Natural killer cell (primary cell): ENCODE measurements at regions not wholly inside any gene's neighbourhood (a gene's known extent, or its start where the extent isn't known, plus 50 kb on each side); places are given as distances from the start of the nearest gene placed in this dataset.

Source experiments
- ATAC-seq, 3 donors: fragments of 150-1000 bp in 2 of 3; fragments of 200-7000 bp in 1 of 3; cut with Tn5 transposase; 1 replicate in 1 of 3; 2 replicates in 2 of 3; pipeline ENCODE4 v1.10.0; 2021; ENCODE audit warnings: mild to moderate bottlenecking in 2 of 3, moderate library complexity in 2 of 3
- DNase-seq, 2 donors: peaks; one replicate each; pipeline versions ENCODE4 v3.0.0 to v3.0.0-alpha.2; 2013 to 2021; ENCODE audit warnings: mixed read lengths in 1 of 2
- H3K27ac ChIP-seq: one replicate; pipeline ENCODE4 v1.5.1; 2013; ENCODE audit warnings: mild to moderate bottlenecking, low read length
- H3K27me3 ChIP-seq: one replicate; pipeline ENCODE4 v1.6.1; 2013; ENCODE audit warnings: low read length; ENCODE audit not compliant: control insufficient read depth, insufficient read depth
- H3K36me3 ChIP-seq: one replicate; pipeline ENCODE4 v1.6.1; 2013; ENCODE audit warnings: low read length; ENCODE audit not compliant: control insufficient read depth, insufficient read depth
- H3K4me1 ChIP-seq: one replicate; pipeline ENCODE4 v1.6.1; 2013; ENCODE audit warnings: low read length; ENCODE audit not compliant: control insufficient read depth, insufficient read depth
- H3K4me3 ChIP-seq: one replicate; pipeline ENCODE4 v1.5.1; 2013; ENCODE audit warnings: low read length
- H3K9me3 ChIP-seq: one replicate; pipeline ENCODE4 v1.6.1; 2013; ENCODE audit warnings: low read length; ENCODE audit not compliant: control insufficient read depth, insufficient read depth
- H3K27ac Mint-ChIP-seq, 2 donors: one replicate each; pipeline ENCODE4 v1.8.0; 2022; ENCODE audit warnings: mild to moderate bottlenecking in 2 of 2, mixed read lengths in 2 of 2, moderate library complexity in 1 of 2
- H3K27me3 Mint-ChIP-seq, 2 donors: one replicate each; pipeline ENCODE4 v1.8.0; 2022; ENCODE audit warnings: low read depth in 2 of 2, mixed read lengths in 2 of 2
- H3K36me3 Mint-ChIP-seq: one replicate; pipeline ENCODE4 v1.8.0; 2022; ENCODE audit warnings: mixed read lengths
- H3K4me1 Mint-ChIP-seq, 2 donors: one replicate each; pipeline ENCODE4 v1.8.0; 2022; ENCODE audit warnings: mixed read lengths in 2 of 2
- H3K4me3 Mint-ChIP-seq: one replicate; pipeline ENCODE4 v1.8.0; 2022; ENCODE audit warnings: mild to moderate bottlenecking, moderate library complexity, mixed read lengths
- H3K9me3 Mint-ChIP-seq, 2 donors: one replicate each; pipeline ENCODE4 v1.8.0; 2022; ENCODE audit warnings: mixed read lengths in 2 of 2
- WGBS: methylation state at CpG from one replicate; pipeline ENCODE4 v1.1.7; 2013; ENCODE audit warnings: missing lambda C conversion rate; ENCODE audit not compliant: insufficient coverage; 5-methylcytosine and 5-hydroxymethylcytosine counted together
- intact Hi-C: fragments of 100-400 bp; cut with micrococcal nuclease; formaldehyde crosslinking; loops from one replicate; pipeline ENCODE4 v1.14.2; 2022
- TF ChIP-seq, protein P1 (sequence below): fragments of 200-600 bp; IDR thresholded peaks from one replicate; pipeline ENCODE4 v1.8.0; 2022; ENCODE audit warnings: antibody characterized with exemption

GRCh38 chr14:49008363-49008762, 577.8 kb downstream of the RPS29 start:
- no peaks in the 10 kb centered on the region for H3K27me3 Mint-ChIP-seq
- DNase-seq (no peak), ATAC-seq (no peak)
- H3K4me3 Mint-ChIP-seq = no peak overlapping the region
- intact Hi-C loops = no loop called here
- no peaks in the 10 kb centered on the region for H3K4me1 Mint-ChIP-seq
- TF ChIP-seq, protein P1, sequence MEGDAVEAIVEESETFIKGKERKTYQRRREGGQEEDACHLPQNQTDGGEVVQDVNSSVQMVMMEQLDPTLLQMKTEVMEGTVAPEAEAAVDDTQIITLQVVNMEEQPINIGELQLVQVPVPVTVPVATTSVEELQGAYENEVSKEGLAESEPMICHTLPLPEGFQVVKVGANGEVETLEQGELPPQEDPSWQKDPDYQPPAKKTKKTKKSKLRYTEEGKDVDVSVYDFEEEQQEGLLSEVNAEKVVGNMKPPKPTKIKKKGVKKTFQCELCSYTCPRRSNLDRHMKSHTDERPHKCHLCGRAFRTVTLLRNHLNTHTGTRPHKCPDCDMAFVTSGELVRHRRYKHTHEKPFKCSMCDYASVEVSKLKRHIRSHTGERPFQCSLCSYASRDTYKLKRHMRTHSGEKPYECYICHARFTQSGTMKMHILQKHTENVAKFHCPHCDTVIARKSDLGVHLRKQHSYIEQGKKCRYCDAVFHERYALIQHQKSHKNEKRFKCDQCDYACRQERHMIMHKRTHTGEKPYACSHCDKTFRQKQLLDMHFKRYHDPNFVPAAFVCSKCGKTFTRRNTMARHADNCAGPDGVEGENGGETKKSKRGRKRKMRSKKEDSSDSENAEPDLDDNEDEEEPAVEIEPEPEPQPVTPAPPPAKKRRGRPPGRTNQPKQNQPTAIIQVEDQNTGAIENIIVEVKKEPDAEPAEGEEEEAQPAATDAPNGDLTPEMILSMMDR = no peak
- H3K36me3 Mint-ChIP-seq = no peaks in the 10 kb centered on the region
- H3K36me3 ChIP-seq = no peaks in the 10 kb centered on the region
- no peak overlapping the region for H3K4me3 ChIP-seq
- H3K9me3 ChIP-seq = no peaks in the 10 kb centered on the region
- H3K27ac ChIP-seq = no peak overlapping the region
- H3K9me3 Mint-ChIP-seq = peaks cover 2% of the 10 kb centered on the region in 2 donors
- WGBS = 78% methylated on average over 3 of the region's 3 CpGs
- H3K4me1 ChIP-seq = no peaks in the 10 kb centered on the region
- no peaks in the 10 kb centered on the region for H3K27me3 ChIP-seq
- no peak overlapping the region for H3K27ac Mint-ChIP-seq

DNA sequence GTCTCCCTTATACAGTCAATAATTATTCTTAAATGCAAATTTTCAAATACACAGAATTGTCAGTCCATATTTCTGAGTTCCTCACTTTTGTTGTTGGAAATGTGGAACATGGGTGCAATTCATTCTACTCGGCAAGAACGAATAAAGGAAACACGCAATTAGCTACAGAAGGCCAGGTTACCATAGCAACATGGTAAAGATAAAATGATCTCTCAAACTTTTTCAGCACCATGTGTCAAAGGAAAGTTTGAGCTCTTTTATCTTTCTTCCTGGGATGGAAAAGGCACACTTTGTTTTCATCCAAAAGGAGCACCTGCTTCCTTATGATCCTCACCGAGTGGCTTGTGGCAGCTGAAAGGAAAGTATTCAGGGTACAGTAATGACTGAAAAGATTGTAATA, 595.0 kb downstream of the RPS29 start:
- Histone ChIP-seq H3K27ac (no peak overlapping the region), H3K36me3 (no peaks in the 10 kb centered on the region), H3K4me3 (no peak overlapping the region), H3K9me3 (no peaks in the 10 kb centered on the region), H3K27me3 (no peaks in the 10 kb centered on the region), H3K4me1 (no peaks in the 10 kb centered on the region)
- intact Hi-C loops = no loop called here
- Mint-ChIP-seq H3K4me1 (no peaks in the 10 kb centered on the region), H3K4me3 (no peak overlapping the region), H3K27ac (no peak overlapping the region), H3K9me3 (peaks cover 2 to 5% of the 10 kb centered on the region in 2 donors), H3K27me3 (no peaks in the 10 kb centered on the region), H3K36me3 (no peaks in the 10 kb centered on the region)
- WGBS = 96% methylated on average over 4 of the region's 4 CpGs
- ATAC-seq (no peak), DNase-seq (no peak)
- TF ChIP-seq, protein P1 = no peak

DNA sequence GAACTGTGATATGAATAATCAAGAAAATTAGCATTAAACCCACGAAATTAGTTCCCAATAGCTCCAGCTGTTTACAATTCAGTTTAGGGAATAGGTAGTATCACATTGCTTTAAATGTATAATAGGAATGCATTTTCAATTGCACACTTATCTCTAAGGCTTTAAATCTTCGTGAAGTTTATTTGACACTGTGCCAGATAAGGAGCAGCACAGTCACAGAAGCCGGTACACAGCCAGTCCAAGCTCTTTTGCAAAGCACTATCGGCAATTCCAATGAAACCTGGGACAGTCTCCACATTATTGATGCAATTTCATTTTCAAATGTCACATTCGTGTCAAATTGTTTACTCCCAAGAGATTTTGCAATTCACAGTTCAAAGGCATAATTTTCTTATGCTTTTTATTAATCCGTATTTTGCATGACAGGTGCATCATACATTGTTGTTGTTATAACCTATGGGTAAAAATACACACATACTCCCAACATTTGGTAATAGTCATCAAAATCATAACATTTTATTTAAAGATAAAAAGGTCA, 602.8 kb downstream of the RPS29 start:
- H3K36me3 ChIP-seq = no peaks in the 10 kb centered on the region
- 72% methylated on average over 4 of the region's 6 CpGs for WGBS
- no peak overlapping the region for H3K27ac ChIP-seq
- Mint-ChIP-seq H3K27me3 (no peaks in the 10 kb centered on the region), H3K27ac (no peak overlapping the region), H3K9me3 (peaks cover 4 to 6% of the 10 kb centered on the region in 2 donors), H3K4me1 (no peaks in the 10 kb centered on the region), H3K4me3 (no peak overlapping the region), H3K36me3 (no peaks in the 10 kb centered on the region)
- no peaks in the 10 kb centered on the region for H3K4me1 ChIP-seq
- no peak overlapping the region for H3K4me3 ChIP-seq
- H3K27me3 ChIP-seq = no peaks in the 10 kb centered on the region
- no peak for ATAC-seq
- TF ChIP-seq, protein P1 = no peak
- no peak for DNase-seq
- H3K9me3 ChIP-seq = no peaks in the 10 kb centered on the region
- intact Hi-C loops = no loop called here

GRCh38 chr14:48974994-48975393, 611.2 kb downstream of the RPS29 start:
- no peaks in the 10 kb centered on the region for H3K4me1 Mint-ChIP-seq
- Histone ChIP-seq H3K9me3 (no peaks in the 10 kb centered on the region), H3K27me3 (no peaks in the 10 kb centered on the region), H3K27ac (no peak overlapping the region), H3K4me3 (no peak overlapping the region), H3K4me1 (no peaks in the 10 kb centered on the region), H3K36me3 (no peaks in the 10 kb centered on the region)
- WGBS = 75% methylated on average over 1 of the region's 1 CpG
- H3K9me3 Mint-ChIP-seq = peaks cover 12 to 13% of the 10 kb centered on the region in 2 donors
- TF ChIP-seq, protein P1 = no peak
- H3K4me3 Mint-ChIP-seq = no peak overlapping the region
- intact Hi-C loops = no loop called here
- no peak for DNase-seq
- H3K27ac Mint-ChIP-seq = no peak overlapping the region
- no peaks in the 10 kb centered on the region for H3K27me3 Mint-ChIP-seq
- H3K36me3 Mint-ChIP-seq = no peaks in the 10 kb centered on the region
- ATAC-seq = no peak
